ENCODE measurements at regions not wholly inside any gene's neighbourhood (a gene's known extent, or its start where the extent isn't known, plus 50 kb on each side); places are given as distances from the start of the nearest gene placed in this dataset.
"Not testable (repeated sequence)": the region's sequence is repeated elsewhere in the genome, so short reads cannot be mapped to it uniquely, and the experiment has no call there.

GRCh38 chr5:117424559-117424958 lies 849.9 kb upstream of the SEMA6A start:
- no peak for DNase-seq (ENCODE audit: low spot score)

DNA sequence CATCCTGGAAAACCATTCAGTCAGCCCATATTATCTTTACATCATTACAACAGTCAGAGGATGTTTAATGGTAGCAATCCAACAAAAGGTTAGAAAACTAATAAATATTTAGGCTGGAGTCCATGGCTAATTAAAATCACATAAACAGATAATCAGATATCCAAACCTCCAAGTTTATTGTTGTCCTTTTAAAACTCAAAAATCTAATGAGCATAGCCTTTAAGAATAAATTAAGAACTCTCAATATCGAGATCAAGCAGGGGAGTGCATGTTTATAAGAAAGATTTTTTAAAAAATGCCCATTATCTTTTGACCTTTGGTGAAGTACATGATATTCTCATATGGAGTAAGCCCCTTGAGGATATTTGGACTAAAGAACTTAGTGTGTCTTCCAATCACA lies 842.9 kb upstream of the SEMA6A start:
- DNase-seq (ENCODE audit: low spot score), result no peak

DNA sequence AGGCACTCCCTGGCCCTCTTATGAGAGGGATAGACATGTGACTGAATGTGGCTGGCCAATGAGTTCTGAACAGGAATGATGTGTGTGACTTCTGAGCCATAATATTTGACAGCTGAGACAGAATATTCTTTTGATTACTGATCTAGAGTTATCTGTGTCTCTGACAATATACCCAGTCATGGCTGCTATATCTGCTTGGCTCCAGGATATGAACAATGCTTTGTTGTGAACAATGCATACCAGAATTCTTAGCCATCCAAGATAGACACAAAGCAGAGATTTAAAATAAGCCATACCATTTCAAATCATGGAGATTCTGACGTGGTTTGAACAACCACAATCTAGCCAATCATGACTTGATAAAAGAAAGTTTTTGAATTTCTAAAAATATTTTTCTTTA lies 840.3 kb upstream of the SEMA6A start:
- no peak for DNase-seq (ENCODE audit: low spot score)

- no peak for DNase-seq (ENCODE audit: low spot score)
Observed at GRCh38 chr5:117411701-117412100, 837.1 kb upstream of the SEMA6A start.

- DNase-seq (ENCODE audit: low spot score), result no peak
Observed at GRCh38 chr5:117405197-117405596, 830.6 kb upstream of the SEMA6A start.

DNA sequence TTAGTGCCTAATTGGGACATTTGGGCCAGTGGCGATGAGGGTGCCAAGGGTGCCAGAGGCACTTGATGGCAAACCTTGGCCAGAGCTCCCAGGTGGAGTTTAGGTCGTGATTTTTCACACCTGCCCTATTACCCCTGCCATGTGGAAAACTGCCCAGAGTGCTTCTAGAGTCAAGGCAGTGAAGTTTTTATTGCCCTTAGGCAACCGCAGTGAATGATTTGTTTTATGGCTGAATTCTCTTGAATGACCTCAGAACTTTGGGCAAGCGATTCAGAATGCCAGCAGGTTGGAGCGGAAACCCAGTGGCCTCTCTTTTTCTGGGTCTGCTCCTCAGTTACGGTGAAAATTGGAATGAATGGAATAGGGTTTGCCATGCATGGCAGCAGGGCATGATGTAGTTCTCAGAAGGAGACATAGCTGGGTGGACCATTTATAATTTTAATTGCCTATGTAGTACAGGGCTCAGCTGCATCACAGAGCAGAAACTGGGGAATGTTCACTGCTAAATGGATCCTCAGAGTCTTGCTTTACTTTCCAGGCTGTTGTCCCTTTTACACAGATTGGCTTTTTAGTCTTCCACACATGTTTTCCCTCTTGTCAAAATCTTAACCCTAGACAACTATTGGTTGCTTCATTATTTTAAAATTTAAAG lies 820.0 kb upstream of the SEMA6A start:
- no peak for DNase-seq (ENCODE audit: low spot score)

DNA sequence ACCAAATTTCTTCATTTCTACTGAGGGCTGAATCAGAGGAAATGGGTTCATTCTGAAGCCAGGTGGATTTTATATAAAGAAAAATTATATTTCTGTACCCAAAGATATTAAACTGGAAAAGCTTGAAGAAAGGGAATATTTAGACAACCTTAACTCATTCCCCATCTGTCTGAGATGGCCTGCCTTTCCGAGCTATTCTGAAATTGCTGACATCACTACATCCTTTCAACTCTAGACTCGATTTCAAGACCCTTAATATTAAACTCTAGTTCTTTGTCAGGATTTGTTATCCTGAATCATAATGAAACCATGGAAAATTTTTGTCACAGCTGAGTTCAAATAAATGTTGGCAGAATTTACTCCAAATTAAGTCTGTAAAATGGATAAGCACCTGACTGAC lies 818.5 kb upstream of the SEMA6A start:
- no peak for DNase-seq (ENCODE audit: low spot score)

DNA sequence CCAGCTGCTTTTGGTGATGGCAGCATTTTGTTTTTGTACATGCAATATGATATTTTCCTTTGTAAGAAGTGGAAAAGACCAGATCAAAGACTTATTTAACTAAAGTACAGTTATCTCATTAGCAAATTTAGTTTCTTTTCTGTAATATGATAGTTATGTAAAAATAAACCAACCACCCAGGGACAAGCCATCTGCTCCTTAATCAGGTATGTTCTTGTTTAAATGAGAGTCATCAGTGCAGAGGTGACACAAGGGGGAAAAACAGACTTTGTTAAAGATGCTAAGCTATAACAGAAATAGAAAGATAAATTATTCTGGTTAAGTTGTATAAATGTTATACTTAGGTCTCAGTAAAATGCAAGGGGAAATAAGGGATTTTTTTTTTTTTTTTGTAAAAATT lies 805.7 kb upstream of the SEMA6A start:
- DNase-seq (ENCODE audit: low spot score), result no peak

DNA sequence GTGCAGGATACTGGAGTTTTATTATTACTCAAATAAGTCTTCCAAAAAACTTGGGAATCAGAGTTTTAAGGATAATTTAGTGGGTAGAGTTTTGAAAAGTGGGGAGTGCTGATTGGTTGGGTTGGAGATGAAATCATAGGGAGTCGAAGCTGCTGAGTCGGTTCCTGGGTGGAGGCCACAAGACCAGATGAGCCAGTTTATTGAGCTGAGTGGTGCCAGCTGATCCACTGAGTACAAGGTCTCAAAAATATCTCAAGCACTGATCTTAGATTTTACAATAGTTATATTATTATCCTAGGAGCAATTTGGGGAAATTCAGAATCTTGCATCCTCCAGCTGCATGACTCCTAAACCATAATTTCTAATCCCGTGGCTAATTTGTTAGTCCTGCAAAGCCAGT lies 804.9 kb upstream of the SEMA6A start:
- no peak for DNase-seq (ENCODE audit: low spot score)

DNA sequence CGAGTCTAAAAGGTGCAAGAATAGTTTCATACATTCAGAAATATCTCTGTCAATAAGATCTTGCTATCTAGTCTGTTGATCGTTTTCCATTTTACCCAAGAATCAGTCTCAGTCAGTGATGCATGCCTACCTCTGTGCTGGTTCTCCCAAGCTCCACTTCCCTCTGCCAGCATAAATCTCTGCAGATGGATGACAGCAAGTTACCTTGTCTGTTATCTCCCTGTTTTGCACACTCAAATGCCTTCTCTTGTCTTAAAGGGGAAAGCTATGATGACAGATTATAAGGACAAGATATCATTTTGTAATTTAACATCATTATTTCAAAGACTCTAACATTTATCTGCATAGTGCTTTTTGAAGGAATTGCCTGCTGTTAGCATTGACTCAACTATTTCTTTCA lies 802.1 kb upstream of the SEMA6A start:
- DNase-seq (ENCODE audit: low spot score), result no peak

- DNase-seq (ENCODE audit: low spot score), result no peak
Observed at GRCh38 chr5:117359895-117360294, 785.3 kb upstream of the SEMA6A start.

DNA sequence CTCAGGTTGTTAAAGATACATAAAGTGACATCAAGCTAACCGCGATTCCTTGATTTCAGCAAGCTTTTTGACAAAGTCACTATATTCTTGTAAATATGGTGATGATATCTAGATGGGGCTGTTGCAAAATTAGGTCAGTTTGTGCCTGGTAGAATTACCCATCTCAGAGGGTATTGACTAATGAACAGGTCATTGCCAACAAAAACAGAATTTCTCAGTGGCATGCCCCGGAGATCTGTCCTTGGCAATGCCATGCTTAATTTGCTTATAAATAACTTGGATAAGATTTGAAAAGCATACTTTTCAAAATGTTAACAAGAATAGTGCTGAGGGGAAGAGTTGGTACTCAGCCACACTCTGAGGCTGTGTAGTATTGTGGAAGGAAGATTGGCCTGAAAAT lies 783.3 kb upstream of the SEMA6A start:
- no peak for DNase-seq (ENCODE audit: low spot score)

GRCh38 chr5:117347280-117347679 lies 772.7 kb upstream of the SEMA6A start:
- no peak for DNase-seq (ENCODE audit: low spot score)

- DNase-seq (ENCODE audit: low spot score), result not testable (repeated sequence)
Observed at GRCh38 chr5:117343726-117344125, 769.1 kb upstream of the SEMA6A start.

- DNase-seq (ENCODE audit: low spot score), result no peak
Observed at GRCh38 chr5:117337064-117337749, 762.6 kb upstream of the SEMA6A start.

DNA sequence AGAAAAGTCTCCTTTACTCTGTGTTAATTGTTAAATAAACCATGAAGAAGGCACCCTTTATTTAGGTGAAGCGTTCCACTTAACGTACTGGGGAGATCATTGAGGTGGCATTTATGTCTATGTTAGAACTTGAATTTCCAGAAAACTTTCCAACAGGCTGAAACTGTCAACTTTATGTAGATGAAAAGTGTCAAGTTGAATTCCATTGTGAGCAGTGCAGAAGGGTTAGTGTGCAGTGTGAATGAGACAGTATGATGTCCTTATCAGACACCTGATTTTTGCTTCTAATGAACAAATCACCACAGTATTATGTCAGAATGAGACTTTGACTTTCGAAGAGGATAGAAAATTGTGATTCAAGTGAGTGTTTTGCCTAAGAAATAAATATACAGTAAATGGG lies 761.6 kb upstream of the SEMA6A start:
- DNase-seq (ENCODE audit: low spot score), result no peak

- DNase-seq (ENCODE audit: low spot score), result no peak
Observed at GRCh38 chr5:117333011-117333410, 758.4 kb upstream of the SEMA6A start.

- no peak for DNase-seq (ENCODE audit: low spot score)
Observed at GRCh38 chr5:117332341-117332740, 757.7 kb upstream of the SEMA6A start.

- DNase-seq (ENCODE audit: low spot score), result no peak
Observed at GRCh38 chr5:117327511-117327910, 752.9 kb upstream of the SEMA6A start.

GRCh38 chr5:117326997-117327396 lies 752.4 kb upstream of the SEMA6A start:
- DNase-seq (ENCODE audit: low spot score), result no peak

DNA sequence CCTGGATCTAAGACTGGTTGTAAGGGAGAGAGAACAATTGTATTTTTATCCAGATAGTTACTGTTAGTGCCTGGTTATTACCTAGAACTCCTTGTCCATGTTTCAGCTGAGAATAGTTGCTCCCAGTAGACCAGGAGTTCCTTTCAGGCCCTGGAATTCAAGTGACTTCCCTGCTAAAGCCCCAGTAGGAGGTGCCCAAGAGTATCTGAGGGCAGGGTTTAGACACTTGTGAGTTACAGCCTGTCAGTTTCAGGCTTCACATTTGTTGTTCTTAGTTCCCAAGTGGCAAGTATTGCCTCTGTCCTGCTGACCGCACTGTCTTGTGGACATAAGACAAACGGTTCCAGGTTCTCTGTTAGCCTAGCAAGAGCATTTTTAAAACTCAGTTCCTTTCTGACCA lies 743.9 kb upstream of the SEMA6A start:
- DNase-seq (ENCODE audit: low spot score), result no peak

DNA sequence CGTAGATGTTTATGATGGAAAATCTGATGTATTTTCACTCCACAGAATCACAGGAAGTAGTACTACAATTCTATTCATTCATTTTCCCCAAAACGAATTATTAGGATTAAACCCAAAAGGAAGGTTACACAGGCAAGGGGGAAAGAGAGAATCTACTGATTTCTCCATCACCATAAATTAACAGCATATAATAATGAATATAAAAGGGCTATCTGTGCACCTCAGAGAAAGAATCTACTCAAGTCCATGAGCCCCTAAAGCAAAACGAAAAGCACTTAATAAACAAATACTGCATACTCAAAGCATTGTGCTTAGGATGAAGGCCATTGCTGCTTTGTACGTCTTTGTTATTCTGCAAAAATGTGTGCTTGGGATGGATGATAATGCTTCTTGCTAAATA lies 740.5 kb upstream of the SEMA6A start:
- DNase-seq (ENCODE audit: low spot score), result no peak

DNA sequence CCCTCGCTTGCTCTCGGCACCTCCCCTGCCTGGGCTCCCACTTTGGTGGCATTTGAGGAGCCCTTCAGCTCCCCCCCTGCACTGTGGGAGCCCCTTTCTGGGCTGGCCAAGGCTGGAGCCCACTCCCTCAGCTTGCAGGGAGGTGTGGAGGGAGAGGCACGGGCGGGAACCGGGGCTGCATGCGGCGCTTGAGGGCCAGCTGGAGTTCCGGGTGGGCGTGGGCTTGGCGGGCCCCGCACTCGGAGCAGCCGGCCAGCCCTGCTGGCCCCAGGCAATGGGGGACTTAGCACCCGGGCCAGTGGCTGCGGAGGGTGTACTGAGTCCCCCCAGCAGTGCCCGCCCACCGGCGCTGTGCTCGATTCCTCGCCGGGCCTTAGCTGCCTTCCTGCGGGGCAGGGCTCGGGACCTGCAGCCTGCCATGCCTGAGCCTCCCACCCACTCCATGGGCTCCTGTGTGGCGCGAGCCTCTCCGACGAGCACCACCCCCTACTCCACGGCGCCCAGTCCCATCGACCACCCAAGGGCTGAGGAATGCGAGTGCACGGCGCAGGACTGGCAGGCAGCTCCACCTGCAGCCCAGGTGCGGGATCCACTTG lies 730.0 kb upstream of the SEMA6A start:
- DNase-seq (ENCODE audit: low spot score), result not testable (repeated sequence)

DNA sequence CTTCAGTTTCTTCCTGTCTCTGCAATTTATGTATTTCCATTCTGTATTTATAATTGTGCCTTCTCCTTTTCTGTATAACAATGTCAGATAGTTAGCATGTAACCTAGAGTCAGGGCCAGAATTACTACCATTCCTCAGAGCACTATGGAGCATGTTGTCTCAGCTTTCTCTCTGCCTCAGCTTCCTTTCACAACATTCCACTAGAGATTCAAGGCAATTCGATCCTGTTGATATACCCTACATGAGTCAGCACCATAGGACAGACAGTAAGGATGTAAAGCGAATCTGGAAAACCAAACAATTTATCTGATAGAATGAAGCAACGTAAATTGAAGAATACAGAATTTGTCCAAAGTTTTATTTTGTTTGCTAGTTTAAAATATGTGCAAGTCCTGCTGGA lies 728.3 kb upstream of the SEMA6A start:
- no peak for DNase-seq (ENCODE audit: low spot score)

Data from hematopoietic multipotent progenitor cell treated with erythropoietin and hydrocortisone succinate and interleukin-3 and kit ligand, for 17 days (in vitro differentiated cells).